Cardiac septum (tissue), 1 donor: ENCODE measurements at regions not wholly inside any gene's neighbourhood (a gene's known extent, or its start where the extent isn't known, plus 50 kb on each side); places are given as distances from the start of the nearest gene placed in this dataset.

Experiments
- DNase-seq: peaks from one replicate; pipeline ENCODE4 v3.0.0-alpha.2; 2020; ENCODE audit warnings: low spot score
- intact Hi-C: fragments of 100-400 bp; cut with DNase I; formaldehyde crosslinking; loops from one replicate; pipeline ENCODE4 v1.14.0; 2022
- donor health status: DM: no; HTN: no; CAD: no.

DNA sequence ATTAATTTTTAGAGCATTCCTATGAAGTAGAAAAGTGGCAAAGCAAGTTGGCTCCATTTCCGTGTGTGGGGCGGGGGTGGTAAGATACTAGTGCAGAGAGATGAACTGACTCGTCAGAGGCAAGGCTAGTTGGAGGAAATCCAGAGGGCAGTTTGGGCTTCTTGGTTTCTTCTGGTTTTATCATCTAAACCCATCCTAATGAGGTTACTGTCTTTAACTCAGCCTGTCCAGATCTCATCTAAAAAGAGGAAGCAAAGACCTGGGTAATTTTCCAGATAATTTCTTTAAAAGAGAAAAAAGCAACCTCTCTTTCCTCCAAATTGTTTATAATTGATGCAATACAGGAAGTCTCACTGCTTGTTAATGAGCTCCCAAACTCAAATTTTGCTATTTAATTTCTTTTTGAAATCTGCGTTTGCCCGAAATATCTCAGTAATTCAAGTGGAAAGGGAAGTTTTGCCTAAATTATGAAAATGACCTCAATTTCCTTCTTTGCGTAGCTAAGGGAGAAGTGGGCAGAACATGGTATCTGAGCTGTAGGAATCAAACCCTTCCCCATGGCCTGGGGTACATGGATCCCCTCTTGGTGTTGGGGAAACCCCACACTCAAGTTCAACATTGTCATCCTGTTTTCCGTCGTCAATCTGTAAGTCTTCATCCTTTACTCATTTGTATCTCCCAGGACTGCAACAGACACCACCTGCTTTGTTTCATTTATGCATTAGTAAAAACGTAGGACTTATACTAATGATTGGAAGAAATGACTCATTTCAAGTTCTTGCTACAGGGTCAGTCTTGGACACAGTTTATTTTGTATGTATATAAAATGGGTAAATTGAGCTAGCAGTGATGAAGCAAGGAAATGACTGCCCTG, 89.1 kb upstream of the KLF7 start:
- intact Hi-C loops, result no loop called here
- DNase-seq, result no peak

DNA sequence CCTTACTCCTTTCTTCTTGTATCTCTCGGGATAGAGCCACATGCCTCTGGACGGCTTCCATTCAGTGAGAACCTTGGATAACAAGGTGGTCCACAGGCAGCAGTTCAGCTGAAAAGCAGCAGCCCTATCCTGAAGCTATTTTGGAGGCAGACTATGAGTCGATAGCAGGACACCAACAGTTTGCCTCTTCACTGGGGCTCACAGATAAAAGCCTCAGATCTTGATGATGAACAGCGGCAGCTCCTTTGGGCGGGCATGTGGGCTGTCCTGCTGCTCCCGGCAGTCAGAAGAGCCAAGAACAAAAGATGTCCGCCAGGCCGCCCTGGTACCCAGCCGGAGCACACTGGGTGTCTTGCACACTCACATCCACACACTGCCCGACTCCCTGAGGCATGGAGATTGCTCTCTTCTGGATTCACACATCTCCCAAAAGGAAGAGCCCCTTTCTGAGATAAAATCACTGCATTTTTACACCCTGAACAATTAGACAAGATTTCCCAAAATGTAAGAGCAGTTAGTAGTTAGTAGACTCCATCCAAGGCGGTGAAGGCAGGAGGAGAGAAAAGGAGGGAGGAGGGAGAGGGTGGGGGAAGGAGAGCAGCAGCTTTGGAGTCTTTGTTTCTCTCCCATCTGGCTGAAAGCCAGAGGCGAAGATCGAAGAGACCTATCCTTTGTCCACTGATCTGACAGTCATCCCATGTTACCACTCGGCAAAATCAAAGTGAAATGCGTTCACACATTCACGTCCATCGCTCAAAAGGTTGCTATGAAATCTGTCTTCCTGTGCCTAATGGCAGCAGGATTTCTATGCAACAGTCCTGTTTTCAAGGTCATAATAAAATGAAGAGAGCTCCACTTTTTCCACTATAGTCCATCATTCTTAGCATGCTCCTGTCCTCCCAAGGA, 90.1 kb upstream of the KLF7 start:
- intact Hi-C loops, result no loop called here
- no peak for DNase-seq

DNA sequence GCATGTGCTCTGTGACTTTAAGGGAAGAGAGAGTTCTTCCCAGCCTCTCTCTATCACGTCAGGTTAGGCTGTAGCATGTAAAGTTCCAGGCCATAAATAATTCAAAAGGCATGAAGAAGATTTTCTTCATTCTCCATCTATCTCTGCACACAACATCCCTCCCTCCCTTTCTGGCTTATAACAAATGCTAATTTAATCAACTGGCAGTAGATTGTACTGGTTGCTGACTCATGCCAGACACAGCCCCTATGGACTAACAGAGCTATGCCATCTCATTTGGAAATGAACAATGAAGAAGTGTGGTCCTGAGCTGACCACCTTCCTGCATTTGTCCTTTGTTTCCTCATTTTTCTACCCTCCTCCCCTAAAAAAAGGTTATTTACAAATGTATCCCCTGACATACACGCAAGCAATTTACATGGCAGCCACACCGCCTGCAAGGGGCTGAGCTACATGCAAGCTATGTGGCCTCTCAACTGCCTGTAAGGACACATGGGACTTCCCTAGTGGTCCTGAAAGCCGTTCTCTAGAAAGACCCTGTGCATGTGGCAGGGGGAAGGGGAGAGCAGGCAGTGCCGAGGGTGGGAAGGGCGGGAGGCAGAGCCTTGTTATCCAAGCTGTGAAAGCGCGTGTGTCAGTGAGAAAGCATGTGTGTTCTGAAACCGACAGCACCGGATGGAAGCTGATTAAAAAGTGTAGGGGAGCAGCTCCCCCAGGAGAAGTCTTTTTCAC, 90.9 kb upstream of the KLF7 start:
- intact Hi-C loops, result no loop called here
- DNase-seq, result no peak

DNA sequence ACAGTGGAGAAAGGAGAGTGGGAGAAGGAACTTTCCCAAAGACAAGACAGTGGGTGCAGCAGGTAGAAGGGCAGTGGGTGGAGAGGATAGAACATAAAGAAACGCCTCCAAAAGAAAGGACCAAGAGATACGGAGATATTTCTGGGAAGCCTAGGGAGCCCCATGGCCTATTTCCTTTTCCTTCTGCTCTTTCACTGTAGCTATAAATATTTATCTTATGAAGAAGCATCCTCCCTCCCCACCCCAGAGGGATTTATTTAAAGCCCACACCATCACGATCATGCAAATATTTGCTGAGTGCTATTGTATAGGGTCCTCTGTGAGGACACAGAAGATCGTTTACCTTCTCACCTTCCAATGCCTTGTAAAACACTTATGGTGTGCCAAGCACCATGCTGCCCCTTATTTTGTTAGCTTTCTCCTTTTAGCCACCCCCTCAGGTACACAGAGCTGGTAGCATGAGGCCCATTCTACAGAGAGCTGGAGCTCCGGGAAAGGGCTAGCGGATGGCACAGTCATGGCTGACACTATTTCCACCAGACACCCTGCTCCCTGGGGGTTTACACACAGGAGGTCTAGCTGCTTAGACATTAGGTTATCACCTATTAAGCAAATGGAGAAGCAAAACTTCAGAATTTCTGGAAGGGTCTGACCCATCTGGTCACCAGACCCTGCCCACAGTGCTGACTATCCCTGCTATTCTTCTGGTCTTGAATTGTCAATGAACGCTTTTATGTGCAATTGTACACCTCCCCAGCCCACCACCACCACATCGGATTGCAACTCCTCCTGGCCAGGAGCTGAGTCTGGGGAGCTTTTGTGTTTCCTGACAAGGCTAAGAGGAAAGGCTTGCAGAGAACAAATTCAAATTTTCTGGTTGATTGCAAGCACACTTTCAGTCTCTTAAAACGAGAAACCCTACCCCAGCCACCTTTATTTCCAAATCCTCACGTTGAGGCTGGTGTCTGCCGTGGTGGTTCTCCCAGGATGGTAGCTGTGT, 91.8 kb upstream of the KLF7 start:
- intact Hi-C loops, result loop anchor here (2.0 kb wide), 1 partner anchor 77 kb away; no protein-coding TSS in a partner anchor

DNA sequence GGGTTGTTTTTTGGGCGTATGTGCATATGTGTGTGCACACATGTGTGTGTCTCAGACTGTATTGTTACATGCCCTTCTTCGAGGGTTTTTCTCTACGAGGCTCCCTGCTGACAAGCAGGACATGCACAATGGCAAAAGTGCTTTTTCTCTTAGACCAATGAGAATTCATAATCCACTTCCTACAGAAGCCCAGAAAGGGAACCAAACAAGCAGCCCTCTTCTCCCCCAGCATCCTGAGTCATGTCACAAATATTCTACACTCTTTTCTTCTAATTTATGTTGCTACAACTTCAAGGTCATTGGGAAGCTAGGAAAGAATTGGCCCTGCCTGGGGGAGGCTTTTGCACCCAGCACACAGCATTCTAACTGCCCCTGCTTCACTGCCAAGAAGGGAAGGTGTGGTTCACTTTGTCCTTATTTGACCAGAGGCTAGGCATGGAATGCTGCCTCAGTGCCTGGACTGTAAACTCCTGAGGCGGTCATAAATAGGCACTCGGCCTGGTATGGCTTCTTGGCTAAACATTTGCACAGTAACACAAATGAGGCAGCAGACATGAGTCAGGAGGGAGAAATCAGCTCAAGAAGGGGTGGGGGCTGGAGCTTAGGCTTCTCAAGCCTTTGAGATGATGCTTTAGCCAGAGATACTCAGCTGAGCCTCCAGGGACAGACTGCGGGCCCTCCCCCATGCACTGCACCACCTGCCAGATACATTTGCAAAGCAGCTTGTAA, 92.7 kb upstream of the KLF7 start:
- intact Hi-C loops, result loop anchor here (2.0 kb wide), 1 partner anchor 76 kb away; no protein-coding TSS in a partner anchor
- no peak for DNase-seq

More for the DNA sequence above, 91.8 kb upstream of the KLF7 start:
- no peak for DNase-seq

DNA sequence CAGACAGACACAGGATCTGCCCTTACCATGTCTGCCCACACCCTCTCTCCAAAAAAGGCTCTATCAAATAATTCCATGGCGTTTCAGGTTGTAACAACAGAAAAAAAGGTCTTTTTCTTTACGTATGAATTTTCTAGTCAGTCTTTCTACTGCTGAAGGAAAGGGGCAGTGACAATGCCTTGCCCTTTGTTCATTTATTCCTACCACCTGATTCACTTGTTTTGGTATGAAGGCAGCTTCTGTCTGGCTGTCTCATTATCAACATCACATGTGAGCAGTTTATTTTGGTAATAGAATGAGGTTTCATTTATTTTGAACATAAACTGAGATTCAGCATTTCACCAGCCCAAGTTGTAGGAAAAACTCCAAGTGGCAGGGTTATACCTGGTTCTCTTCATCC, 94.3 kb upstream of the KLF7 start:
- DNase-seq, result no peak
- intact Hi-C loops, result no loop called here

DNA sequence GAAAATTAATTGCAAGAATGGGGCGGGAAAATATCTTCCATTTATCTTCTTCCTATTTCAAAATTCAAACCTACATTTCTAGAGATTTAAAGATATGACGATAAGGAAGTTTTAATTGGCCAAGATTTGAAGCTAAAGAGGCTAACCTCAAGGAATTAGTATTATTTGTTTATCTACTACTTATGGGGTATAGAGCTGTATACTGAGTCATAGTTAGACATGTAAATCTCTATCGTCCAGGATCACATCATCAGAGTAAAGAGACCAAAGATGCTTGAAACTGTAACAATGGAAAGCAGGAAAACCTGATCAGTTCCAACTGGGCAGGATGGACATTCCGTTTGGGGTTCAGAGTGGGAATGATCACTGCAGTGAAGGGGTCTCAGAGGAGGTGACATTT, 95.2 kb upstream of the KLF7 start:
- intact Hi-C loops, result no loop called here
- no peak for DNase-seq

DNA sequence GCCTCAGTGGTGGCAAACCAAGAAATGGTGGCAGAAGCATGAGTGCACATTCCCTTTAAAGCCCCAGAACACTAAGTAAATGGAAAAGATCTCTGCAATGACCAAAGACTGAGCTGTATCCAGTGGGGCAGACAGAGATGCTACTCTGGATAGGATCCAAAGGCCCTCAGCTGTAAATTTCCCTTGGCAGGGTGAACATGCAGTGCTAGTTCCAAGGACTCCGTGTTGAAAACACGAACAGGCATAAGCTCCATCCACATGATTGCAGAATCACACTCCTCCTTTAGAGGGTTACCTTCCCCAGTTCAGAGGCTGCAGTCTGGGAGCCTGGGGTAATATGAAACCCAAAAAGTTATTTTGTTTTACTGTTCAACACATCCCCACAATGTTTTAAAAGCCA, 98.6 kb upstream of the KLF7 start:
- intact Hi-C loops, result no loop called here
- no peak for DNase-seq

DNA sequence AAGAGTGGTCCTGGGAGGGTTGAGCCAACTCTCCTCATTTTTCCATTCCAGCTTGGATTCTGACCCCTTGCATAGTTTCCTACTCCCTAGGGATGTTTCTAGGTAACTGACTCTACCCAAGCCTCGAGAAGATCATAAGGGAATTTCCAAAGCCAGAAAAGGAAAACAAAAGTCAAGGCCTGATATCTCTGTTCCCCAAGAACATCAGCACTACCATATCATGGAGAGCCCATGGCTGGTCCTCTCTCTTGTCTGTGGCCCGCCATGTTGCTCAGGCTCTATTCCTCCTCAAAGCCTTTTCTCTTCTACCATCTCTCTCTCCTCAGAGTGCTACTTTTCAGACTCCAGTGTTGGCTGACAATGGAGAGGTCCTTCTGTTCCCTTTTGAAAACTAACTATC, 99.6 kb upstream of the KLF7 start:
- DNase-seq, result no peak
- intact Hi-C loops, result no loop called here

DNA sequence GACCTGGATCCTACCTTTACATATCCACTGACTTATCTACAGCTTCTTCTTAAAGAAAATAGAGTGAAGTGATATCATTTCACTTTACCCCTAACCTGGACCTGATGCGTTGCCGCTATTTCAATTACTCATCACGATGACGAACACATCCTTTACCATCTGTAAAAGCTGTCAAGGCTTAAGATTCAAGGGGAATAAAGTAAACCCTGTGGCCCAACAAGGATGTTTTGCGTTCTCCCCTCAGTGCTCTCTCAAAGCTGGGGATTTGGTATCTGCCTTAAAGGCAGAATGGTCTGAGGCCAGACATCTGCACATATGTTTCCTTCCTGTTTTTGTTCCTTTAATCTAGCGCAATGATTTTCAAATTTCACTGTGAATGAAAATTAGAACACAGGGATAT, 100.1 kb upstream of the KLF7 start:
- intact Hi-C loops, result no loop called here
- no peak for DNase-seq

DNA sequence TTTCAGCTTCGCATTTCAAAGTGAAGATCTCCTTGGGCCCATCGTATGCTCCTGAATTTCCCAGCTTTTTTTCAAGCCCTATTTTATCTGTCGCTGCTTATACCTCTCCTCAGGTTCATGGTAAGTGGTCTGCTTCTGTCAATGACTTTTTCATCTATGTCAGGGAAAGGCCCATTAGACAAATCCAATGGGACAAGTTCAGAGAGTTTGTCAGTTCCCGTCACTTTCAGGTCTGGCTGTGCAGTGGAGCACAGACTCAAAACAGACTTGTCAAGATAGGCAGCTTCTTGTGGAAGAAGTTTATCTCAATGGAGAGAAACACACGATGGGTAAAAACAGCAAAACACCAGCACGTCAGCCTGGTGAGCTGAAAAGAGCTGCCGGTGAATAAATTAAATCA, 100.9 kb upstream of the KLF7 start:
- DNase-seq, result no peak
- intact Hi-C loops, result no loop called here

DNA sequence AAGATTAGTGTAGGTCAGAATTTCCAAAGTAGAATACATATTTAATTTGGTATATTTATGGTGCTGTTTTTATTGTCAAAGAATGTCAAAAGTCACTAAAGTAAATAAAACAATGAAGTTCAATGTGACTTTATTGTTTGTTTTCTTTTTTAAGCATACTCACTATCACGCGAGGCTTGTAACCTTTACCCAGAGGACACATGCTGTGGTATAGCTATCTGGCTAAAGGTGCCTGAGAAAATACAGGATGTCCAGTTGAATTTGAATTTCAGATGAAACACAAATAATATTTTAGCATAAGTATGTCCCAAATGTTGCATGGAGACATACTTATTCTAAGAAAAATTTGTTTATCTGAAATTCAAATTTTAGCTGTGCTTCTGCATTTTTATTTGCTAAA, 103.3 kb upstream of the KLF7 start:
- intact Hi-C loops, result no loop called here
- no peak for DNase-seq

DNA sequence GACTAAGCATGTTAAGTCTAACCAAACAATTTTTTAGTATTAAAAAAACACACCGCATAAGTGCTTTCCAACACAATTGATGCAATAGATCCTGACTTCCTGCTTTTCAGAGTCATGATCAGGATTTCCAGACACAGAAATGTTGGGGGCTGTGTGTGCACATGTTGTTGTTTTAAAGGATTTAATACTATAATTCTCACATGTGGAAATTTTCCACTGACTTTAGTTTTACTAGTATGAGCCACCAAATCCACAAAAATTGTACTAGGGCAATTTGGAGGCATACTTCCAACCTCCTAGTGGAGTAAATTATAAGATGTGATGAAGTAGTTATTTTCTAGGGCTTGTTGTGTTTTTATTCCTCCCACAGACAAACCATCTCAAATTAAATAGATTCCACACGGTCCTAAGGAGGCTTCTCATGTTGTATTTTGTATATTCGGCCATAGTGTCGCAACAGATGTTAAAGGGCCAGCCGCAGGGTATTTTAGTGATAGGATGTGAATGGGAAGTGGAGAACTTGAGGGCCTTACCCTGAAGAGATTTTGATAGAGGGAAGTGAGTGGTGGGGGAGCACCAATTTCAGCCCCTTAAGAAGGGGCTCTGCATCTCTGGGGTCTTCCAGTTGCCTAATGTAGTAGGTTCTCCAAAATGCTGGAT, 108.9 kb upstream of the KLF7 start:
- DNase-seq, result no peak
- intact Hi-C loops, result no loop called here

DNA sequence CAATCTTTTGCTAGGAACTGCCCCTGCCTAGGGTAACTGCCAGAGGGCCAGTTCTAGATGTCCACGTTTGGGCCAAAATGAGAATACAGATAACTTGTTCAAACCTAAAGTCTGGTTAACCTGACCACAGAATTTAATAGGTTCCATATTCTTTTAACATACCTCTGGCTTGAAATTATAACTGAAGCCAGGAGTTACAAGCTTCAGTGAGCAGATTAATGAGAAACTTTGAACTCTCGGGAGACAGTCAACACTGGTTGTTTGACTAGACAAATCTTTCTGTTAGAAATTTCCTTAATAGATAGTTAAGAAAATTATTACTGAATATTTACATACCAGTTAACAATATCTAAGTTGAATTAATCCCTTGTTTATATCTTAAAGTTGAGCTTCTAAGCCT, 110.0 kb upstream of the KLF7 start:
- no peak for DNase-seq
- intact Hi-C loops, result no loop called here

DNA sequence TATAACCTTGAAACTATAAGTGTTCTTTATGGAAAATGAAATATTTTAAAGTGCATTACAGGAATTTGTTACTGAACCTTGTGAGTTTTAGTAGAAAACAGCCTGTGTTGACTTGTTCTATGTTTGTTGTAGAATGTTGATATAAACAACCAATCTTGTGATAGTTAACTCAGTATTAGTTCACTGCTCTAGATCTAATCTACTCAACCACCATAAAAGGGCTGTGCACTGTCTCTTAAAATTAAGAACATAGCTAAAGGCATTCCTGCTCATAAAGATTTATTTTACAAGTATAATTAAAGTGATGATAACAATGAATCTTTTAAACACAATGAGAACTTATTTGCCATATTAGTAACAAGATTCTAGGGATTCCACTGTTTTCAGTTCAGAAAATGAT, 110.5 kb upstream of the KLF7 start:
- intact Hi-C loops, result no loop called here
- DNase-seq, result no peak

DNA sequence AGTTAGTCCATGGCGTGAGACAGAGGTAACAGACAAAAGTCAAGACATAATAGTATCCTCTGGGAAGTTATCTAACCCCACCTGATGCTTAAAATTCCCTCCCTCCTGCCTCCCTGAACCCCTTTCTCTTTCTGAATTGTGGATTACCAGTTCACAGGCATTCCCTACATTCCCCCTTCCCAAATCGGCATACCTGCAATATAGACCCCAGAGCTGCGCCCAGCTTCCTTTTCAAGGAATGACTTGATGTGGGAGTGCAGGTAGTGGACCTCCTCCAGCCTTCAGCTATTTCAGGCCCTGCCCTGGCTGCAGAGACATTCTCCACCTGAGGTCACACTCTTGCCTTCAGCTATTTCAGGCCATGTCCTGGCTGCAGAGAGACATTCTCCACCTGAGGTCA, 111.1 kb upstream of the KLF7 start:
- intact Hi-C loops, result no loop called here

DNA sequence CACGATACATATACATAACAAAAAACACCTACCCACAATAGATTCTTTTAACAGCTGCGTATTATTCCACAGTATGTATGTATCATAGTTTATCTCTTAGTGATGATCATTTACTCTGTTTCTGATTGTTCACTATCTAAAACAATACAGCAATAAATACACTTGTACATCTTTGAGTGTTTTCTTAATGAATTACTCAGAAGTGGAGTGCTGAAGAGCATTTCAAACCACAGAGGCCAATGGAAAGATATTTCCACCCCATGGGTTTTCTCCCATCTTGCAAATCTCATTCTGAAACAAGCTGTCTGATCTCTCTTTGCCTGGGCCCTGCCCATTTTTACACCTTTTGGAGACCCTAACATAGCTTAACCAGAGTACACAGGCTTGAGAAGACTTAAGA, 113.8 kb upstream of the KLF7 start:
- no peak for DNase-seq
- intact Hi-C loops, result no loop called here

More for the DNA sequence above, 111.1 kb upstream of the KLF7 start:
- DNase-seq, result no peak

DNA sequence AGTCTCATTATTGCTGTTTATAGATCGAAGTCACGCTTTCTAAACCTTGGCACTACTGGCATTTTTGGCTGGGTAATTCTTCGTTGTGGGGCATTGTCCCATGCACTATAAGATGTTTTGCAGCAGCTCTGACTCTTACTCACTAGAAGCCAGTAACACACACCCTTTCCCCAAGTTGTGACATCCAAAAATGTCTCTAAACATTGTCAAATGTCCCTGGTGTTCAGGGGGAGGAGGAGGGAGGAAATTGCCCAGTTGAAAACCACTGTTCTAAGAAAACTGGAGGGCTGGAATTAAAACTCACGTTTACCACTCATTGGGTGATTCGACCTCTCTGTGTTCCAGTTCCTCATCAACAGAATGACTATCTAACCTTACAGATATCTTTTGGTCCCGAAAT, 115.7 kb upstream of the KLF7 start:
- DNase-seq, result no peak
- intact Hi-C loops, result no loop called here
